Left renal pelvis (tissue), 4 donors: ENCODE measurements at regions not wholly inside any gene's neighbourhood (a gene's known extent, or its start where the extent isn't known, plus 50 kb on each side); places are given as distances from the start of the nearest gene placed in this dataset.

Source experiments
- DNase-seq, 4 donors: peaks; one replicate each; pipeline ENCODE4 v3.0.0-alpha.2; 2013; ENCODE audit warnings: low read depth in 4 of 4, low spot score in 3 of 4

GRCh38 chr18:30113454-30113853, 929.1 kb downstream of the DSC3 start:
- no peak for DNase-seq

DNA sequence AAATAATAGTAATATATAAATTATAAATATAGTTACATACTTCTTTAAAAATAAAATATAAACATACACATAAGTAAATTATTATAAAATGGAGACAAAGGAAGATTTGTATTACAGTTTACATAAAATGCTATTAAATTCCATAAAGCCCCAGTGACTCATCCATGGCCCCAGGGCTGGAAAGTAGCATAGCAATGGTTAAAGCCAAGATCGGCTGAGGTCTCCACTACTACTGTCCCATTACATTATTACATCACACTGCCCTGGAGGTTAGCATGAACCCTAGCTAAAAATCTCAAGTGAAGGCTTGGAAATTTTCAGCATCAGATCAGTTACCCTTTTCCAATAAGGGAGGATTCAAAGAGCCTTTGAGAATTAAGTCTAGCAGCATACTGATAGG, 936.2 kb downstream of the DSC3 start:
- no peak for DNase-seq

- no peak for DNase-seq
Measured at GRCh38 chr18:30103881-30104280, 938.7 kb downstream of the DSC3 start.

DNA sequence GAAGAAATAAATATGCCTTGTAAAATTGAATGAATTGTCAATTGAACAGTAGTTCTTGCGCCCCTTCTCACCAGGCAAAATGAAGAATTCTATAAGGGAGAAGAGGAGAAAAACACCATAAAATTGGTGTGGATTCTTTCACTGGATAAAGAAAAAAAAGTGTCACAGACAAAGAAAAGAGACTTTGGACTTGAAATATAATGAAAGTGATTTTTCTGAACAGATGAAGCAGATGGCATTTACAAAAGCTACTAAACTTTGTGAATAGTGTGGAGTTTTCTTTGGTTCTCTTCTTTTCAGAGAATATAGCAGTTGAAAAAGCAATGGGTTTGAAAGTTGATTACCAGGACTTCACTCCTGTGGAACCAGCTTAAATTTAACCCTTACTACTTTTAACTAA, 945.7 kb downstream of the DSC3 start:
- DNase-seq, result no peak

- DNase-seq, result no peak
Measured at GRCh38 chr18:30094556-30094955, 948.0 kb downstream of the DSC3 start.

DNA sequence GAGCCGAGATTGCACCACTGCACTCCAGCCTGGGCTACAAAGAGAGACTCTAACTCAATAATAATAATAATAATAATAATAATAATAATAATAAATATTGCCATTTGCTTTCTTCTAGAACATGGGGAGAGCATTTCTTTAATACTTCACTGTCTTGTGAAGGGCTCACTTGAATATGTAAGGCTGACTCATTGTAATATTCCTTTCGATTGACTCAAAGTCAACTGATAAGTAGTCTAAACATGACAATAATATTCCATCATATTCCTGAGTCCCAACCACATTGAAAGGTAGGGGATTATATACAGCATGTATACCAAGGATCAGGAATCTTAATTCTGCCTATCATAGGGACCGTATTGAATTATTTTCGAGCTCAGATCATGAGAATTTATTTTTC, 949.2 kb downstream of the DSC3 start:
- DNase-seq, result no peak

GRCh38 chr18:30088238-30089015, 954.1 kb downstream of the DSC3 start:
- DNase-seq, result no peak

- no peak for DNase-seq
Measured at GRCh38 chr18:30086351-30086750, 956.2 kb downstream of the DSC3 start.

DNA sequence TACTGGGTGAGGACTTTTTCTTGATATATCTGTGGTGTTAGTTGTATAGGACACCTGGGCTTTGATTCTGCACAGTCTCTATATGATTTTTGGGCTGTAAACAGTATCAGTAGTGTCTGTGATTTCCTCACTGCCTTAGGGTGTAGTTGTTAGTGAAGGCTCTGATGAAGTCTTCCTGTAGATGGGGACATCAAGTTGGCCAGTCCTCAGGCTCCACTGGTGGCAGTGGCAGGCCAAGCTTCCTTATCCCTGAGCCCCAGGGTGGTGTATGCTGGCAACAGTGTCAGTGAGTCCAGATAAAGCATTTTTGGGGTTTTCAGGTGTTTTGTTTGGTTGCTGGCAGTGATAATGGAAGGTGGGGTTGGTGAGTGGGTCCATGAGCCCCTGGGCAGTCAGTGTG, 961.4 kb downstream of the DSC3 start:
- DNase-seq, result no peak

DNA sequence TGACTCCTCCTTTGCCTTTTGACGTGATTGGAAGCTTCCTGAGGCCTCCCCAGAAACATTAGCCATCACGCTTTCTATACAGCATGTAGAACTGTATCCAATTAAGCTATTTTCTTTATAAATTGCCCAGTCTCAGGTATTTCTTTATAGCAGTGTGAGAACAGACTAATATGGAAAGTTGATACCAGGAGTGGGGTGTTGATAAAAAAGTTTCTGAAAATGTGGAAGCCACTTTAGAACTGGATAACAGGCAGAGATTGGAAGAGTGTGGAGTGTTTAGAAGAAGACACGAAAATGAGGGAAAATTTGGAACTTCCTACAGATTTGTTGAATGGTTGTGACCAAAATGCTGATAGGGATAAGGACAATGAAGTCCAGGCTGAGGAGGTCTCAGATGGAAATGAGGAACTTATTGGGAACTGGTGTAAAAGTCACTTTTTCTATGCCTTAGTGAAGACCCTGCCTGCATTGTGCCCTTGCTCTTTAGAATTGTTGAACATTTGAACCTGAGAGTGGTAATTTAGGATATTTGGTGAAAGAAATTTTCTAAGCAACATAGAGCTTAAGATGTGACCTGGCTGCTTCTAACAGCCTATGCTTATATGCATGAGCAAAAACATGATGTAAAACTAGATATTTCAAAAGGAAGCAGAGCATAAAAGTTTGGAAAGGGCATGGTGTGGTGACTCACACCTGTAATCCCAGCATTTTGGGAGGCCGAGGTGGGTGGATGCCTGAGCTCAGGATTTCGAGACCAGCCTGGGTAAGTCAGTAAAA, 969.7 kb downstream of the DSC3 start:
- no peak for DNase-seq

GRCh38 chr18:30066288-30066687, 976.3 kb downstream of the DSC3 start:
- no peak for DNase-seq

GRCh38 chr18:30057398-30057797, 985.1 kb downstream of the DSC3 start:
- DNase-seq, result no peak

DNA sequence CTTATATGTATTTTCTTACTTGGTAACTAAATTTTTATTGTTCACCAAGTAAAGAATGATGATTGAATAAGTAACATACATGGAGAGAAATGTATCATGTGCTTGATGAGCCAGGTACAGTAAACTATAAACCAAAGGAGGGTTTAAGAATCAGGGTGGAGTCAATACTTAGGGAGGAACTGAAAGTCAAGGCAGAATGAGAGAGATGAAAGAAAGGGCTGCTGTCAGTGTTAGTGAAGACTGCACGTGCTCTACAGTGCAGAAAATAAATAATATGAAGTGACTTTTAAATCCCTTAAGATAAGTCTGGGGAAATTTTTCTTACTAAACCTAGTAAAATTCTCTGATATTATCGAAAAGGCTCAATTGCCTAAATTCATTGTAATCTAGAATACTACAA, 986.0 kb downstream of the DSC3 start:
- no peak for DNase-seq

- no peak for DNase-seq
Measured at GRCh38 chr18:30044496-30044895, 998.0 kb downstream of the DSC3 start.

GRCh38 chr18:30039201-30039600, 1003.3 kb downstream of the DSC3 start:
- no peak for DNase-seq

- no peak for DNase-seq
Measured at GRCh38 chr18:30034818-30035217, 1007.7 kb downstream of the DSC3 start.

DNA sequence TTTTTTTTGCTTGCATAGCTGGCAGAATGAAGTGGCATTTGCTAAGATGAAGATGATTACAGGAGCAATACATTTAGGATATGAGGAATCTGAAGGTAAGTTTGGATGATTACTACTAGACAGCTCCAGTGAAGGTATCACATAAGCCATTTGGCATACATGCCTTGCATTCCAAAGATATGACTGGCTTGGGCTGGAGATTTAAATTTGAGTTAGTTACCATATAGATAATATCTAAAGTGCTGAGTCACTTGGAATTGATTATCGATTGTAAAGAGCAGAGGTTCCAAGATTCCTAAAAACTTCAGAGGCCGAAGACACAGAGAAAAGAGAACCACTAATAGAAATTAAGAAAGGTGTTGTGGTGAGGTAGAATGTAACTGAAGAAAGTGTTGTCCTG, 1026.4 kb downstream of the DSC3 start:
- DNase-seq, result no peak

GRCh38 chr18:30004965-30005364, 1037.6 kb downstream of the DSC3 start:
- no peak for DNase-seq

- DNase-seq, result no peak
Measured at GRCh38 chr18:29982218-29982617, 1060.3 kb downstream of the DSC3 start.

GRCh38 chr18:29979881-29980280, 1062.7 kb downstream of the DSC3 start:
- DNase-seq, result no peak

DNA sequence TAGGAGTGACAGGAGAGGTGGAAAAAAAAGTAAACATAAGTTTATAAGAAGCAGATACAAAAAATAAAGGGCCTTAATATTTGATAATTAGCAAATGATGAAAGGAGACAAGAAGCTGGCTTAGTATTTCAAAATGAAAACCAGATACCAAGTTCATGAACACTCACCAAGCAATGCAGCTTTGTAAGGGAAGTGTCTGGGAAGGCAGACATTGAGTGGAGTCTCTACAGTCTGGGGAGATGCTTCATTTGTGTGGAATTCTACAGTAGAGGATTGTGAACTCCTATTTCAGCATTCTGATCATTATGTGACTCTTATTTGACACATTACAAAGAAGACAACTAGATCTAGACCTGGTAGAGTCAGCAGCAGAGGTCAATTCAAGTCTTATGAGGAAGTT, 1072.7 kb downstream of the DSC3 start:
- DNase-seq, result no peak

GRCh38 chr18:29962579-29962978, 1080.0 kb downstream of the DSC3 start:
- DNase-seq, result no peak
